Ishikawa (cell line): ENCODE measurements at regions not wholly inside any gene's neighbourhood (a gene's known extent, or its start where the extent isn't known, plus 50 kb on each side); places are given as distances from the start of the nearest gene placed in this dataset.
A peak's percentile ranks its signal among the peaks of the same experiment; 100 is the strongest.

ENCODE experiments used
- CEBPB ChIP-seq: IDR thresholded peaks from 2 replicates; pipeline ENCODE4 v1.6.1; 2012
- CREB1 ChIP-seq: IDR thresholded peaks from 2 replicates; pipeline ENCODE4 v1.6.1; 2012; ENCODE audit warnings: low read depth
- EGR1 ChIP-seq: IDR thresholded peaks from 2 replicates; pipeline ENCODE4 v1.6.1; 2012
- EP300 ChIP-seq: IDR thresholded peaks from 2 replicates; pipeline ENCODE4 v1.6.1; 2012; ENCODE audit warnings: borderline replicate concordance
- FOXM1 ChIP-seq: IDR thresholded peaks from 2 replicates; pipeline ENCODE4 v1.6.1; 2012; ENCODE audit warnings: low read depth, borderline replicate concordance
- NFIC ChIP-seq: IDR thresholded peaks from 2 replicates; pipeline ENCODE4 v1.6.1; 2012
- RAD21 ChIP-seq: IDR thresholded peaks from 2 replicates; pipeline ENCODE4 v1.6.1; 2012; ENCODE audit warnings: low read depth
- TAF1 ChIP-seq: IDR thresholded peaks from 2 replicates; pipeline ENCODE4 v1.6.1; 2012; ENCODE audit warnings: low read depth, mild to moderate bottlenecking
- TCF12 ChIP-seq: IDR thresholded peaks from 2 replicates; pipeline ENCODE4 v1.6.1; 2012; ENCODE audit warnings: low read depth
- TEAD4 ChIP-seq: IDR thresholded peaks from 2 replicates; pipeline ENCODE4 v1.6.1; 2012
- YY1 ChIP-seq: IDR thresholded peaks from 2 replicates; pipeline ENCODE4 v1.6.1; 2012; ENCODE audit warnings: low read depth
- ZBTB7A ChIP-seq: IDR thresholded peaks from 2 replicates; pipeline ENCODE4 v1.6.1; 2012; ENCODE audit warnings: low read depth
- TF ChIP-seq, protein P1 (sequence below): IDR thresholded peaks from 2 replicates; pipeline ENCODE4 v1.6.1; 2012
- TF ChIP-seq, protein P2 (sequence below): IDR thresholded peaks from 2 replicates; pipeline ENCODE4 v1.6.1; 2012
- TF ChIP-seq, protein P3 (sequence below): IDR thresholded peaks from 2 replicates; pipeline ENCODE4 v1.6.1; 2012; ENCODE audit warnings: low read depth, mild to moderate bottlenecking

DNA sequence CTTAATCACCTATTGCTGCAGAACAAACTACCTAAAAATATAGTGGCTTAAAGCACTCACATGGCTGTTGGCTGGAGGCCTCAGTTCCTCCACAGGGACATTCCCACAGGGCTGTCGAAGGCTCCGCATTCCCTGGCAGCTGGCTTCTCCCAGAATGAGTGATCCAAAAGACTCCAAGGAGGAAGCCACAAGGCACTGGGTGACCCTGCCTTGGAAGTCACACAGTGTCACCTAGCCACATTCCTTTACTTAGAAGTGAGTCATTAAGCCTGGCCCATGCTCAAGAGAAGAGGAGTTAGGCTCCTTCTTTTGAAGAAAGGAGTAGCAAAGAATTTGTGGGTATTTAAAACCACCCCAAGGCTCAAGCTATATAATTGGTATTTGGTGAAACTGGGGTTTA lies 63.9 kb upstream of the MAP1LC3B2 start:
- TF ChIP-seq TCF12 (no peak), ZBTB7A (no peak), TEAD4 (peak; percentile 51; the same call in 1 of the 2 replicates), TAF1 (no peak)

DNA sequence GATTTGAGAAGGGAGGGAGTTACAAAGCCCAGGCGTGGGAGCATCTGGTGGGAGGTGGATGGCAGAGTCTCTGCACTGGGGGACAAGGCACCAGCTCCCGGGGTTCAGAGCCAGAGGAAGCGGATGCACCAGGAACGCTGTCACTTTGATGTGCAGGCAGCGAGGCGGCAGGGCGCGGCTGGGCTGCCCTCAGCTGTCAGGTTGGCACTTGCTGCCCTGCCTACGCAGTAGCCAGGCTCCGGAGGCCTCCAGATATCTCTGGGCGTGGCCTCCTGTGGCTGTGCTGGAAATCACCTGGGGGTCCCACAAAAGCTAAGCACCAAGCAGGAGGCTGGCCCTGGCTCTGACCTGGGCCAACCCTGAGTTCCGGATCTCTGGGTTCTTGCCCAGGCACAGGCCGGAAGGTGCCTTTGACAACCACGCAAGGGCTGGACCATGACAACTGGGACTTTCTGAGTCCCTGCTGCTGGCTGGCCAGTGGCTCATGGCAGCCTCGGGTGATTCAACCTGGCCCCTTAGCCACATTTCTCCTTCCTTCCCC lies 62.1 kb upstream of the MAP1LC3B2 start:
- TF ChIP-seq CEBPB (no peak), CREB1 (no peak), TEAD4 (no peak), FOXM1 (no peak), ZBTB7A (no peak), TCF12 (no peak), RAD21 (no peak), NFIC (no peak)
- TF ChIP-seq, protein P1, sequence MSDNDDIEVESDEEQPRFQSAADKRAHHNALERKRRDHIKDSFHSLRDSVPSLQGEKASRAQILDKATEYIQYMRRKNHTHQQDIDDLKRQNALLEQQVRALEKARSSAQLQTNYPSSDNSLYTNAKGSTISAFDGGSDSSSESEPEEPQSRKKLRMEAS: no peak
- TF ChIP-seq, protein P2, sequence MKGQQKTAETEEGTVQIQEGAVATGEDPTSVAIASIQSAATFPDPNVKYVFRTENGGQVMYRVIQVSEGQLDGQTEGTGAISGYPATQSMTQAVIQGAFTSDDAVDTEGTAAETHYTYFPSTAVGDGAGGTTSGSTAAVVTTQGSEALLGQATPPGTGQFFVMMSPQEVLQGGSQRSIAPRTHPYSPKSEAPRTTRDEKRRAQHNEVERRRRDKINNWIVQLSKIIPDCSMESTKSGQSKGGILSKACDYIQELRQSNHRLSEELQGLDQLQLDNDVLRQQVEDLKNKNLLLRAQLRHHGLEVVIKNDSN: no peak

DNA sequence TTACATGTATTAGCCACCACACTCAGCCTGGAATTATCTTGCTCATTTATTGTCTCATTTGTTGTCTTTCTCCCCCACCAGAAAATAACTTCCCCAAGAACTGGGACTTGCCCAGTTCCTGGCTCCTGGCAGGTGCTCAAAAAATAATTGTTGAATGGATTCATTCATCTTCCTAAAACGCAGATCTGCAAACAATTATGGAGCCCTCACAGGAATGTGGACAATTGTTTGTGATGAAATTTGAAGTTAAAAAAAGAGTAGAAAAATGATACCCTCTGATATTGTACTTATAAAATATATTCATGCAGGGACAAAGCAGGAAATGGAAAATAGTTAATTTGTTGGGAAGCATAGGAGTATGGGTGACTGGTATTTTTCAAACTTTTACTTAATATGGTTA lies 60.7 kb upstream of the MAP1LC3B2 start:
- no peak for TF ChIP-seq ZBTB7A
- TF ChIP-seq, protein P2: no peak
- no peak for TF ChIP-seq EGR1
- TF ChIP-seq CEBPB: no peak
- TF ChIP-seq EP300: no peak
- TF ChIP-seq CREB1: no peak
- no peak for TF ChIP-seq NFIC
- no peak for TF ChIP-seq TAF1
- no peak for TF ChIP-seq TEAD4
- no peak for TF ChIP-seq FOXM1
- TF ChIP-seq YY1: no peak
- TF ChIP-seq, protein P1: no peak
- TF ChIP-seq, protein P3, sequence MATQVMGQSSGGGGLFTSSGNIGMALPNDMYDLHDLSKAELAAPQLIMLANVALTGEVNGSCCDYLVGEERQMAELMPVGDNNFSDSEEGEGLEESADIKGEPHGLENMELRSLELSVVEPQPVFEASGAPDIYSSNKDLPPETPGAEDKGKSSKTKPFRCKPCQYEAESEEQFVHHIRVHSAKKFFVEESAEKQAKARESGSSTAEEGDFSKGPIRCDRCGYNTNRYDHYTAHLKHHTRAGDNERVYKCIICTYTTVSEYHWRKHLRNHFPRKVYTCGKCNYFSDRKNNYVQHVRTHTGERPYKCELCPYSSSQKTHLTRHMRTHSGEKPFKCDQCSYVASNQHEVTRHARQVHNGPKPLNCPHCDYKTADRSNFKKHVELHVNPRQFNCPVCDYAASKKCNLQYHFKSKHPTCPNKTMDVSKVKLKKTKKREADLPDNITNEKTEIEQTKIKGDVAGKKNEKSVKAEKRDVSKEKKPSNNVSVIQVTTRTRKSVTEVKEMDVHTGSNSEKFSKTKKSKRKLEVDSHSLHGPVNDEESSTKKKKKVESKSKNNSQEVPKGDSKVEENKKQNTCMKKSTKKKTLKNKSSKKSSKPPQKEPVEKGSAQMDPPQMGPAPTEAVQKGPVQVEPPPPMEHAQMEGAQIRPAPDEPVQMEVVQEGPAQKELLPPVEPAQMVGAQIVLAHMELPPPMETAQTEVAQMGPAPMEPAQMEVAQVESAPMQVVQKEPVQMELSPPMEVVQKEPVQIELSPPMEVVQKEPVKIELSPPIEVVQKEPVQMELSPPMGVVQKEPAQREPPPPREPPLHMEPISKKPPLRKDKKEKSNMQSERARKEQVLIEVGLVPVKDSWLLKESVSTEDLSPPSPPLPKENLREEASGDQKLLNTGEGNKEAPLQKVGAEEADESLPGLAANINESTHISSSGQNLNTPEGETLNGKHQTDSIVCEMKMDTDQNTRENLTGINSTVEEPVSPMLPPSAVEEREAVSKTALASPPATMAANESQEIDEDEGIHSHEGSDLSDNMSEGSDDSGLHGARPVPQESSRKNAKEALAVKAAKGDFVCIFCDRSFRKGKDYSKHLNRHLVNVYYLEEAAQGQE: no peak
- TF ChIP-seq TCF12: no peak
- no peak for TF ChIP-seq RAD21

DNA sequence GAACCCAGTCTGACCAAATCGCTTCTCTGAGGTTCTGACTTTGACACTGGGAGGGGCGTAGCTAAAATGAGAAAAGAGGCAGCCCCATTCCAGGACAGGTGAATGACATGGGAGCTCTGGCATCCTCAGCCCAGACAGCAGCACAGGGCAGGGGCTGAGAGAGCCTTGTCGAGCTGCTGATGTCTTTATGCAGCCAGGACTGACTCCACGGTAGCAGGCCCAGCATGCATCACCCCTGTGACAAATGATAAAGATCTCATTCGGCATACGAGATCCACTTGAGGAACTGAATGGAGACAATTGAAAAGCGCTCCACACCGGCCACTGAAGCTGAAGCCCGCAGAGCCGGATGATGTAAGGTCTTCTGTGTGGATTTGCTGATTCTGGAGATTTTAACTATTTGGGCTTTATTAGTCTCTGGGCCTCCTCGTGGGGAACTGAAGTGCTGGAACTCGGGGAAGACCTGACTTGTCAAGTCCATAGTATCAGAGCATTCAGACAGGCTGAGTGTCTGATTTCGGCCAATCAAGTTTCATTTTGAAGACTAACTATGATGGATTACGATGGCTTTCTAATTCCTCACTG lies 56.9 kb upstream of the MAP1LC3B2 start:
- TF ChIP-seq TCF12 (no peak), NFIC (no peak), RAD21 (no peak), CEBPB (no peak), EP300 (no peak), CREB1 (no peak), FOXM1 (no peak), YY1 (no peak), ZBTB7A (no peak), TAF1 (no peak), EGR1 (no peak), TEAD4 (no peak)
- TF ChIP-seq, protein P1: no peak
- TF ChIP-seq, protein P3: no peak
- TF ChIP-seq, protein P2: no peak

DNA sequence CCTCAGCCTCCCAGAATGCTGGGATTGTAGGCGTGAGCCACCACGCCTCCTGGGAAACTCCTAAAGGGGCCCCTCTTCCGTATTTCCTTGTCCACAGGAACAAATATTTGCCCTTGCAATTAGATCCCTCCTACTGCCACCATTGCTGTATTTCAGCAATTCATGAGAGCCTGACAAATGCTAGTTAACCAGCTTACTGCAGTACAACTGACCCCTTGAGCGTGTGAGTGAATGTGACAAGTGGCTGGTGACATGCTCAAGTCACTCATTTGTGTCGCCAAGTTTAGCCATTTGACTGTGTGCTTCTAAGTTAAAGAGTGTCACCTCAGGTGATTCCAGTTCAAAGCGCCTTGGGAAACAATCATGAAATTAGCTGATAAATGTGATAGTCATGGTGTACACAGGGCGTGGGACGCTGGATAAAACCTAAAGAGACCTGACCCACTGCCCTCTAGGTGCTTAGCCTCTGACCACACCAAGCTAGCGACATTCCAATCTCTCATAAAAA lies 56.1 kb upstream of the MAP1LC3B2 start:
- TF ChIP-seq, protein P1: no peak
- TF ChIP-seq YY1 (no peak), EGR1 (no peak), TEAD4 (no peak), ZBTB7A (no peak), RAD21 (no peak)
- TF ChIP-seq, protein P2: no peak
